ENCODE measurements at regions not wholly inside any gene's neighbourhood (a gene's known extent, or its start where the extent isn't known, plus 50 kb on each side); places are given as distances from the start of the nearest gene placed in this dataset.

- no peak overlapping the region for H3K4me3 ChIP-seq (ENCODE audit: low read depth, low read length)
- TF ChIP-seq, protein P1, sequence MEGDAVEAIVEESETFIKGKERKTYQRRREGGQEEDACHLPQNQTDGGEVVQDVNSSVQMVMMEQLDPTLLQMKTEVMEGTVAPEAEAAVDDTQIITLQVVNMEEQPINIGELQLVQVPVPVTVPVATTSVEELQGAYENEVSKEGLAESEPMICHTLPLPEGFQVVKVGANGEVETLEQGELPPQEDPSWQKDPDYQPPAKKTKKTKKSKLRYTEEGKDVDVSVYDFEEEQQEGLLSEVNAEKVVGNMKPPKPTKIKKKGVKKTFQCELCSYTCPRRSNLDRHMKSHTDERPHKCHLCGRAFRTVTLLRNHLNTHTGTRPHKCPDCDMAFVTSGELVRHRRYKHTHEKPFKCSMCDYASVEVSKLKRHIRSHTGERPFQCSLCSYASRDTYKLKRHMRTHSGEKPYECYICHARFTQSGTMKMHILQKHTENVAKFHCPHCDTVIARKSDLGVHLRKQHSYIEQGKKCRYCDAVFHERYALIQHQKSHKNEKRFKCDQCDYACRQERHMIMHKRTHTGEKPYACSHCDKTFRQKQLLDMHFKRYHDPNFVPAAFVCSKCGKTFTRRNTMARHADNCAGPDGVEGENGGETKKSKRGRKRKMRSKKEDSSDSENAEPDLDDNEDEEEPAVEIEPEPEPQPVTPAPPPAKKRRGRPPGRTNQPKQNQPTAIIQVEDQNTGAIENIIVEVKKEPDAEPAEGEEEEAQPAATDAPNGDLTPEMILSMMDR (IDR thresholded peaks at IDR 0.05; ENCODE audit: low read depth, low read length), result no peak
Measured at GRCh38 chr14:82565825-82566224, 1032.2 kb upstream of the SEL1L start.

DNA sequence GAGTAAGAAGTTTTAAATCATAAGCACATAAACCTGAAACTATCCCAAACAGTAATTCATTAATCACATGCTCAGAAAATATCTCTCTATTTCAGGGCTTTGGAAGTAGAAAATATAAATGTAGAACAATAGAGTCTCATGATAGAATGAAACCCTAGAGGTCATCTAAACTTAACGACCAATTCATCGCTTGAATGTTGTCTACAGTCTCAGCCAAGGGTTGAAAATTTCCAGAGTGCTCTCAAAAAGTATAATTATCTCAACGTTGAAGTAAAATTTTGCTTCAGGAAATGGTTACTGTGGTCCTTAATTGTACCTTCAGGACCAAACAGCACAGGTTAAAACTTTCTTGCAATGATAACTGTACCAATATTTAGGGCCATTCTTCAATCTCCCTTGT is 1053.6 kb upstream of the SEL1L start:
- TF ChIP-seq, protein P1 (IDR thresholded peaks at IDR 0.05; ENCODE audit: low read depth, low read length), result no peak
- no peak overlapping the region for H3K4me3 ChIP-seq (ENCODE audit: low read depth, low read length)

- TF ChIP-seq, protein P1 (IDR thresholded peaks at IDR 0.05; ENCODE audit: low read depth, low read length), result no peak
- no peak overlapping the region for H3K4me3 ChIP-seq (ENCODE audit: low read depth, low read length)
Measured at GRCh38 chr14:82595466-82595865, 1061.8 kb upstream of the SEL1L start.

- TF ChIP-seq, protein P1 (IDR thresholded peaks at IDR 0.05; ENCODE audit: low read depth, low read length), result no peak
- no peak overlapping the region for H3K4me3 ChIP-seq (ENCODE audit: low read depth, low read length)
Measured at GRCh38 chr14:82602794-82603193, 1069.1 kb upstream of the SEL1L start.

- no peak overlapping the region for H3K4me3 ChIP-seq (ENCODE audit: low read depth, low read length)
- TF ChIP-seq, protein P1 (IDR thresholded peaks at IDR 0.05; ENCODE audit: low read depth, low read length), result no peak
Measured at GRCh38 chr14:82604819-82605218, 1071.2 kb upstream of the SEL1L start.

DNA sequence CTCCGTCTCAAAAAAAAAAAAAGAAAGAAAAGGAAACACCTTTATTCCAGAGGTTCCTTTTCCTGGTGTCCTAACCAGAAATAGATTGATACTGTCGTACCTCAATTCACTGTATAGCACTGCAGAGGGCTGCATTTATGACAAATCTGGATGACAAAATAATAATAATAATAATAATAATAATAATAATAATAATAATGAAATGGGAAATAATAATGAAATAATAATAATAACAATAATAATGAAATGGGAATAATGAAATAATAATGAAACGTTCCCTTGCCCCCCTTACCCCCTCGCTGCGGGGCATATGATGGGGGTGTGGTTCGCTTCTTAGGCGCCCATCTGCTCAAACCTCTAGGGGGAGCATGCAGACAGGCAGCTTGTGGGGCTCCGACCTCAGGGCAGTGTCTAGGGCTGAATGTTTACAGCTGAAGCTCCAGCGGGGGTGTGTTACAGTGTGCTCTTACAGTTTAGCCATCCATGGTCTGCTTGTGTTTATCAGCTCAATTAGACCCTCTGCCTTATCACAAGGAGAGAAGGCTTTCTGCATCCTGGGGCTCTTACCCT is 1088.3 kb upstream of the SEL1L start:
- TF ChIP-seq, protein P1 (IDR thresholded peaks at IDR 0.05; ENCODE audit: low read depth, low read length), result no peak
- no peak overlapping the region for H3K4me3 ChIP-seq (ENCODE audit: low read depth, low read length)

DNA sequence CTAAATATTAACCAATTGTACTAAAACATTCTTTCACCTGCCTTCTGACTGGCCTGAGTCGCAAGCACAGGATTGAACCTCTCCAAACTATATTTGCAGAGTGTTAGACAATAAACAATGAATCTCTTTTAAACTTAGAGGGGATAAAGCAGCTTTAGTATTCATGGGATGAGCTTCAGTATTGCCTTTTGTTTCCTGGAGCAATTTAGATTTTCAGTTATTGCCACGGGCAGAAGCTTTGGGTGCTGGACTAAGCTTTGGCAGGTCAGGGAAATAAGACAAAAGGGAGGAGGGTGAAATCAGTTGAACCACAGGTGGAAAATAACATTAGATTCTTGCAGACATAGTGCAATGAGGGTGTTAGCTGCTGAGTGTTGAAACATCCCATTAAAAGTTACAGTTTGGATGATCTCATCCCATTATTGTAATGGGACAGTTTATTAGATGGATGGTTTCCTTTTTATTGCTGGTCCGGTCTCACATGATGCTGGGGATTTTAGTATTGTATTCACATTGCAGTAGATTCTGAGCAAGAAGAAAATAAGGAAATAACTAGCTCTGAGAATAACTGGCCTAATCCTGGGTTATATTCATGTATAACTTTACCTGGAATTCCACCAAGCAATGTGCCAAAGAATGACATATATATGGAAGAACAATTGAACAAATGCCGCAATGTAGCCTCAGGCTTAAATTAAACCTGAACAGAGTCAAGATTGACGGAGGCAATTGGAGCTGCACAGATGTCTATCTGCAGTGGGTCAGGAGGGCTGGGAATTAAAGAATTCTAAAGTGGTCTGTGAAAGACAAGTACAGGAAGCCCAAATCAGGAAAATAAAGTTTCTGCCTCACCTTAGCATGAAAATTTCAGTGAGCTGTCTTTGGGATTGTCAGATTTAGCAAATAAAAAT is 1092.8 kb upstream of the SEL1L start:
- H3K4me3 ChIP-seq (ENCODE audit: low read depth, low read length), result no peak overlapping the region
- TF ChIP-seq, protein P1 (IDR thresholded peaks at IDR 0.05; ENCODE audit: low read depth, low read length), result no peak

Data from WI38 (cell line).